ENCODE measurements at regions not wholly inside any gene's neighbourhood (a gene's known extent, or its start where the extent isn't known, plus 50 kb on each side); places are given as distances from the start of the nearest gene placed in this dataset.
"Not testable (repeated sequence)": the region's sequence is repeated elsewhere in the genome, so short reads cannot be mapped to it uniquely, and the experiment has no call there.

GRCh38 chr11:37317803-37318202 is 719.8 kb upstream of the RAG2 start:
- Histone ChIP-seq H3K9me3 (ENCODE audit: insufficient read depth, low read depth, low read length) (no peaks in the 10 kb centered on the region), H3K4me3 (ENCODE audit: insufficient read depth, low read depth, low read length) (no peak overlapping the region), H3K4me2 (ENCODE audit: low read length) (no peak overlapping the region), H3K79me2 (ENCODE audit: insufficient read depth, low read length) (no peaks in the 10 kb centered on the region), H3K9ac (ENCODE audit: low read length) (no peak overlapping the region), H3K27ac (ENCODE audit: low read depth, low read length) (no peak overlapping the region), H2AFZ (ENCODE audit: low read depth, low read length) (no peak overlapping the region), H3K36me3 (ENCODE audit: insufficient read depth, low read length) (no peaks in the 10 kb centered on the region), H3K4me1 (ENCODE audit: insufficient read depth, low read length) (no peaks in the 10 kb centered on the region), H4K20me1 (ENCODE audit: insufficient read depth, low read length) (no peaks in the 10 kb centered on the region), H3K27me3 (ENCODE audit: insufficient read depth, low read length) (no peaks in the 10 kb centered on the region)
- H3K9me3 Mint-ChIP-seq (ENCODE audit: unreplicated experiment) = no peaks in the 10 kb centered on the region
- H3K4me3 Mint-ChIP-seq (ENCODE audit: unreplicated experiment) = no peak overlapping the region
- no peaks in the 10 kb centered on the region for H3K4me1 Mint-ChIP-seq (ENCODE audit: low read depth, unreplicated experiment)
- DNase-seq (ENCODE audit: low read depth) (no peak), FAIRE-seq (no peak)
- TF ChIP-seq EZH2 (IDR thresholded peaks at IDR 0.05; ENCODE audit: insufficient read depth, low read length) (no peak), CTCF (IDR thresholded peaks at IDR 0.05; ENCODE audit: insufficient read depth, low read depth, low read length) (no peak)
- no peaks in the 10 kb centered on the region for H3K36me3 Mint-ChIP-seq (ENCODE audit: low read depth, unreplicated experiment)
- H3K27ac Mint-ChIP-seq (ENCODE audit: unreplicated experiment) = no peak overlapping the region
- no peaks in the 10 kb centered on the region for H3K27me3 Mint-ChIP-seq (ENCODE audit: low read depth, unreplicated experiment)

GRCh38 chr11:37313266-37313665 is 715.2 kb upstream of the RAG2 start:
- FAIRE-seq (no peak), DNase-seq (ENCODE audit: low read depth) (no peak)
- Histone ChIP-seq H3K27me3 (ENCODE audit: insufficient read depth, low read length) (no peaks in the 10 kb centered on the region), H3K4me1 (ENCODE audit: insufficient read depth, low read length) (no peaks in the 10 kb centered on the region), H2AFZ (ENCODE audit: low read depth, low read length) (no peak overlapping the region), H3K27ac (ENCODE audit: low read depth, low read length) (no peak overlapping the region), H3K4me3 (ENCODE audit: insufficient read depth, low read depth, low read length) (no peak overlapping the region), H3K9me3 (ENCODE audit: insufficient read depth, low read depth, low read length) (no peaks in the 10 kb centered on the region), H3K36me3 (ENCODE audit: insufficient read depth, low read length) (no peaks in the 10 kb centered on the region), H3K9ac (ENCODE audit: low read length) (no peak overlapping the region), H4K20me1 (ENCODE audit: insufficient read depth, low read length) (no peaks in the 10 kb centered on the region), H3K79me2 (ENCODE audit: insufficient read depth, low read length) (no peaks in the 10 kb centered on the region), H3K4me2 (ENCODE audit: low read length) (no peak overlapping the region)
- TF ChIP-seq CTCF (IDR thresholded peaks at IDR 0.05; ENCODE audit: insufficient read depth, low read depth, low read length) (no peak), EZH2 (IDR thresholded peaks at IDR 0.05; ENCODE audit: insufficient read depth, low read length) (no peak)
- no peaks in the 10 kb centered on the region for H3K4me1 Mint-ChIP-seq (ENCODE audit: low read depth, unreplicated experiment)
- no peak overlapping the region for H3K27ac Mint-ChIP-seq (ENCODE audit: unreplicated experiment)
- H3K36me3 Mint-ChIP-seq (ENCODE audit: low read depth, unreplicated experiment) = no peaks in the 10 kb centered on the region
- no peaks in the 10 kb centered on the region for H3K9me3 Mint-ChIP-seq (ENCODE audit: unreplicated experiment)
- H3K4me3 Mint-ChIP-seq (ENCODE audit: unreplicated experiment) = no peak overlapping the region
- H3K27me3 Mint-ChIP-seq (ENCODE audit: low read depth, unreplicated experiment) = no peaks in the 10 kb centered on the region

DNA sequence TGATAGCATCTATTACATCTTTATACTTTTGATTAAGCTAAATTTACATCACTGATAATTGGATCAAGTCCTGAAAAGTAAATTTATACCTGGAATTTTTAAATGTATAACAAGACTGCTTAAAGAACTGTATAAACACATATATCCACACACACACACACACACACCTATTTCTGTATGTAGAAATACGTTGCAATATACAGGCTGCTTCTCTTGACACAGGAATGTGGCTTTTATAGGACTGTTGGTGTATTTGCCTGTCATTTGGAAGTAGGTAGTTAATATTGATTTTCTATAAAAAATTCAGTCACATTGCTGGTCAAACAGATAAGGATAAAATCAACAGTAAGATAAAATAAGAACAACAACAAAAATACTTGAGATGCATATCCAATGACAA is 708.5 kb upstream of the RAG2 start:
- Mint-ChIP-seq H3K27ac (ENCODE audit: unreplicated experiment) (no peak overlapping the region), H3K9me3 (ENCODE audit: unreplicated experiment) (peaks cover 3% of the 10 kb centered on the region), H3K27me3 (ENCODE audit: low read depth, unreplicated experiment) (no peaks in the 10 kb centered on the region), H3K4me3 (ENCODE audit: unreplicated experiment) (no peak overlapping the region), H3K36me3 (ENCODE audit: low read depth, unreplicated experiment) (no peaks in the 10 kb centered on the region), H3K4me1 (ENCODE audit: low read depth, unreplicated experiment) (no peaks in the 10 kb centered on the region)
- H3K4me3 ChIP-seq (ENCODE audit: insufficient read depth, low read depth, low read length) = no peak overlapping the region
- no peaks in the 10 kb centered on the region for H3K27me3 ChIP-seq (ENCODE audit: insufficient read depth, low read length)
- FAIRE-seq = no peak
- H4K20me1 ChIP-seq (ENCODE audit: insufficient read depth, low read length) = no peaks in the 10 kb centered on the region
- no peaks in the 10 kb centered on the region for H3K4me1 ChIP-seq (ENCODE audit: insufficient read depth, low read length)
- H3K27ac ChIP-seq (ENCODE audit: low read depth, low read length) = no peak overlapping the region
- TF ChIP-seq EZH2 (IDR thresholded peaks at IDR 0.05; ENCODE audit: insufficient read depth, low read length) (no peak), CTCF (IDR thresholded peaks at IDR 0.05; ENCODE audit: insufficient read depth, low read depth, low read length) (no peak)
- H3K9me3 ChIP-seq (ENCODE audit: insufficient read depth, low read depth, low read length) = no peaks in the 10 kb centered on the region
- H2AFZ ChIP-seq (ENCODE audit: low read depth, low read length) = no peak overlapping the region
- no peaks in the 10 kb centered on the region for H3K79me2 ChIP-seq (ENCODE audit: insufficient read depth, low read length)
- H3K36me3 ChIP-seq (ENCODE audit: insufficient read depth, low read length) = no peaks in the 10 kb centered on the region
- no peak overlapping the region for H3K9ac ChIP-seq (ENCODE audit: low read length)
- H3K4me2 ChIP-seq (ENCODE audit: low read length) = no peak overlapping the region
- no peak for DNase-seq (ENCODE audit: low read depth)

GRCh38 chr11:37301405-37301804 is 703.4 kb upstream of the RAG2 start:
- not testable (repeated sequence) for H3K4me3 ChIP-seq (ENCODE audit: insufficient read depth, low read depth, low read length); H3K27ac Mint-ChIP-seq (ENCODE audit: unreplicated experiment); H4K20me1 ChIP-seq (ENCODE audit: insufficient read depth, low read length); H3K4me3 Mint-ChIP-seq (ENCODE audit: unreplicated experiment); H3K9ac ChIP-seq (ENCODE audit: low read length); H3K4me1 Mint-ChIP-seq (ENCODE audit: low read depth, unreplicated experiment); FAIRE-seq; H2AFZ ChIP-seq (ENCODE audit: low read depth, low read length); H3K27me3 ChIP-seq (ENCODE audit: insufficient read depth, low read length); H3K27me3 Mint-ChIP-seq (ENCODE audit: low read depth, unreplicated experiment); H3K4me1 ChIP-seq (ENCODE audit: insufficient read depth, low read length); DNase-seq (ENCODE audit: low read depth); H3K9me3 ChIP-seq (ENCODE audit: insufficient read depth, low read depth, low read length); H3K27ac ChIP-seq (ENCODE audit: low read depth, low read length); H3K4me2 ChIP-seq (ENCODE audit: low read length); H3K36me3 Mint-ChIP-seq (ENCODE audit: low read depth, unreplicated experiment); H3K79me2 ChIP-seq (ENCODE audit: insufficient read depth, low read length); H3K36me3 ChIP-seq (ENCODE audit: insufficient read depth, low read length)
- H3K9me3 Mint-ChIP-seq (ENCODE audit: unreplicated experiment) = peaks cover 10% of the 10 kb centered on the region
